ENCODE measurements at regions not wholly inside any gene's neighbourhood (a gene's known extent, or its start where the extent isn't known, plus 50 kb on each side); places are given as distances from the start of the nearest gene placed in this dataset.

DNA sequence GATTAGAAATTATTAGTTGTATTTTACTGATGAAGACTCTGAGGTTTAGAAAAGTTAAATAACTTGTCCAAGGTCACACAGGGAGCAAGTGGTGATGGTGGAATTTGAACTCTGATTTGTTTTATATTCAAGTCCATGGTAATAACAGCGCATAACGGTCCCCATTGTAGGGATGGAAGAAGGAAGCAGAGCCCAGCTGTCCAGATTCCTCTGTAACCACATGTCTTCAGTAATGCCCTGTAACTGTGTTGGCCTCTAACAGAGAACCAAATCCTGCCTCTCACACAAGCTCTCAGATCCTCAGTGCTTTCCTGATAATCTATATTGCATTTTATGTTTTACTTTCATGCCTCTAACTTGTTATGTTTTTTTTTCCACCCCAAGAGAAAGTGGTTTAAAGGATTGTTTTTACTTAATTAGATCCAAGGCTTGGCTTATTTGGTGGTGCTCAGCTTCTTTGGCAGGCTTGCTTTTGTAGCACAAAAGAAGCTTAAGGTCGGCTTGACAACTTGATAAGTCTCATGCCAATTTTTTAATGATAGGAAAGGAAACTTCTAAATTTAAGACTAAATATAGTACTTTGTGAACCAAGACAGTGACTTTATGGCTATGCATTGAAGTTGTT lies 105.1 kb upstream of the SEL1L start:
- H3K4me3 ChIP-seq (ENCODE audit: low read depth, low read length) = no peak overlapping the region
- DNase-seq (ENCODE audit: low read depth) = no peak
- no peak for TF ChIP-seq CTCF (IDR thresholded peaks at IDR 0.05; ENCODE audit: insufficient read depth, low read depth, low read length, missing control alignments)

DNA sequence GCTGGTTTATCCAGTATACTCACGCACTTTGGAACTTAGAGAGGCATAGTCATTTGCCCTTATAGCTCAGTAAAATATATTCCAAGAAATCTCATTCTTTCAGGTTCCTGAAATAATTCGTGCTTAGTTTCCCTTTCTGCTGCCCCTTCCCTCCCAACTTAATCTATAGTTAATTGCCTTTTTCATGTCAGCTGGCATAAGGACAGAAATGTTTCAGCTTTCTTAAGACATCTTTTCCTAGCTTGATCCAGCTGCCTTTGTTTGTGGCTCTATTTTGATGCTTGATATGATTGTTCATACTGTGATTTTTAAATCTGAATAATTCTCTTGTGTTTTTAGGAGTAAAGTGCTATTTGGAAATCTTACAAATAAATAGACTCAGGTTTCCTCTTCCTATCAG lies 120.0 kb upstream of the SEL1L start:
- no peak overlapping the region for H3K4me3 ChIP-seq (ENCODE audit: low read depth, low read length)
- TF ChIP-seq CTCF (IDR thresholded peaks at IDR 0.05; ENCODE audit: insufficient read depth, low read depth, low read length, missing control alignments) = no peak
- DNase-seq (ENCODE audit: low read depth) = no peak

DNA sequence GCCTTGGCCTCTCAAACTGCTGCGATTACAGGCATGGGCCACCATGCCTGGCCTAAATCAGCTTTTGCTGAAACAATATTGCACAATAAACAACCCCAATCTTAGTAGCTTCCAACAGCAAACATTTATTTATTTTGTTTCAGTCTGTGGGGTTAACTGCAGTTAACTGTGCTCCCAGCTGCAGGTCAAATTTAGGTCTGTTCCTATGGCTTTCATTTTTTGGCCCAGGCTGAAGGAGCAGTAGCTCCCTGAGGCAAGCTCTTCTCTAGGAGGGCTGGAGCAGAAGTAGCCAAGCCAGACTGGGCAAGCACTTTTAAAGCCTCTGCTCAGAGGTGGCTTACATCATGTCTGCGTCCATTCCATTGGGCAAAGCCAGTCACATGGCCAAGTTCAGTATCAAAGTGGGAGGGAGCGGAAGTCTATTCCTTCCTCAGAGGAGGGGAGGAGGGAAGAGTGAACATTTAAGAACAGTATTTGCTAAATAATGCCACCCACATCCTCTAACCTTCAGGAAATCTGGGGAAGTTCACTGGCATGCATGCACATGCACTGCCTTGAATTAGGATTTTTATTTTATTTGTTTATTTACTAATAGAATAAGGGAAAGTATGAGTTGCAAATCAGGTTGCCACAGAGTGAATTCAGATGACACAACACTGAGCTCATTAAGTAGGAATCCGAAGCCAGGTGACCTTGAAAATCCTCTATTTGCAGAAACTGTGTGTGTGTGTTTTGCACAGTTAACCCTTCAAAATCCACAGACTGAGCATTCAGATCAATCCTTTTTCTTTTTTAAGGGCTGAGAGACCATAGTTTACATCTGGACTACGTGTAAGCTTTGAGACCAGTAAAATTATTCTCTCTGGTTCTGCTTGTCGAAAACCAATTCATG lies 122.0 kb upstream of the SEL1L start:
- no peak overlapping the region for H3K4me3 ChIP-seq (ENCODE audit: low read depth, low read length)
- no peak for TF ChIP-seq CTCF (IDR thresholded peaks at IDR 0.05; ENCODE audit: insufficient read depth, low read depth, low read length, missing control alignments)
- peak; percentile 3 for DNase-seq (ENCODE audit: low read depth)

DNA sequence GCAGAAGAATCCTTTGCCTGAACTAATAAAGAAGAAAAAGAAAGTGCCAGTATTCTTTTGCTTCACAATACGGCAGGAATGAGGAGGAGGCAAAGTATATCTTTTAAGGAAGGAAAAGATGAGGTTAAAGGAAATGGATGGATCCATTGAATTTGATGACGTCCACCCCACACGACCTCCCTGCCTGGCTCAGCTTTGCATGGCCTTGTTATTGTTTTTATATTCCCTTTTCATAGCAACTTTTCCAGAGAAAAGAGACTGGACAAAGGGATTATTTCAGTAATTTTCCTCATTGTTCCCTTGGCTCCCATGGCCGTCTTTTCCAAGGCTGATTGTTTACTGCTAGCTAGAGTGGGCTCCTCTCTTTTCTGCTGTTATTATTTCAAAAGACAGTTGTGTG lies 123.2 kb upstream of the SEL1L start:
- DNase-seq (ENCODE audit: low read depth) = no peak
- no peak for TF ChIP-seq CTCF (IDR thresholded peaks at IDR 0.05; ENCODE audit: insufficient read depth, low read depth, low read length, missing control alignments)
- no peak overlapping the region for H3K4me3 ChIP-seq (ENCODE audit: low read depth, low read length)

DNA sequence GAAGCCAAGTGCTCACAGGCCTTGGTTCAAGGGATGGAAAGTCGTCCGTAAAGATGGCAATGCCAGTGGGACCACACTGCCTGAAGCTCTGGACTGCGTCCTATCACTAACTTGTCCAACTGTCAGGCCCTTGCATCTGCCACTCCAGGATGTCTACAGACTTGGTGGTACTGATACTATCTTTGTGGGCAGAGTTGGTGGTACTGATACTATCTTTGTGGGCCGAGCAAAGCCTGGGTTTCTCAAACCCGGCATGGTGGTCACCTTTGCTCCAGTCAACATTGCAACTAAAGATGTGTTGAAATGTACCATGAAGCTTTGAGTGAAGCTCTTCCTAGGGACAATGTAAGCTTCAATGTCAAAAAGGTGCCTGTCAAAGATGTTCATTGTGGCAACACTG lies 128.4 kb upstream of the SEL1L start:
- no peak overlapping the region for H3K4me3 ChIP-seq (ENCODE audit: low read depth, low read length)

GRCh38 chr14:81662570-81663197 lies 129.0 kb upstream of the SEL1L start:
- H3K4me3 ChIP-seq (ENCODE audit: low read depth, low read length) = no peak overlapping the region
- no peak for TF ChIP-seq CTCF (IDR thresholded peaks at IDR 0.05; ENCODE audit: insufficient read depth, low read depth, low read length, missing control alignments)
- DNase-seq (ENCODE audit: low read depth) = no peak

More for the DNA sequence above, 128.4 kb upstream of the SEL1L start:
- DNase-seq (ENCODE audit: low read depth) = no peak
- TF ChIP-seq CTCF (IDR thresholded peaks at IDR 0.05; ENCODE audit: insufficient read depth, low read depth, low read length, missing control alignments) = no peak

All from GM12865 (cell line).